NCI-H1105 (cell line): ENCODE measurements at regions not wholly inside any gene's neighbourhood (a gene's known extent, or its start where the extent isn't known, plus 50 kb on each side); places are given as distances from the start of the nearest gene placed in this dataset.
"Not testable (repeated sequence)": the region's sequence is repeated elsewhere in the genome, so short reads cannot be mapped to it uniquely, and the experiment has no call there.

Experiments
- DNase-seq: peaks from one replicate; lab custom pipeline; 2025; lab: John Stamatoyannopoulos, UW

DNA sequence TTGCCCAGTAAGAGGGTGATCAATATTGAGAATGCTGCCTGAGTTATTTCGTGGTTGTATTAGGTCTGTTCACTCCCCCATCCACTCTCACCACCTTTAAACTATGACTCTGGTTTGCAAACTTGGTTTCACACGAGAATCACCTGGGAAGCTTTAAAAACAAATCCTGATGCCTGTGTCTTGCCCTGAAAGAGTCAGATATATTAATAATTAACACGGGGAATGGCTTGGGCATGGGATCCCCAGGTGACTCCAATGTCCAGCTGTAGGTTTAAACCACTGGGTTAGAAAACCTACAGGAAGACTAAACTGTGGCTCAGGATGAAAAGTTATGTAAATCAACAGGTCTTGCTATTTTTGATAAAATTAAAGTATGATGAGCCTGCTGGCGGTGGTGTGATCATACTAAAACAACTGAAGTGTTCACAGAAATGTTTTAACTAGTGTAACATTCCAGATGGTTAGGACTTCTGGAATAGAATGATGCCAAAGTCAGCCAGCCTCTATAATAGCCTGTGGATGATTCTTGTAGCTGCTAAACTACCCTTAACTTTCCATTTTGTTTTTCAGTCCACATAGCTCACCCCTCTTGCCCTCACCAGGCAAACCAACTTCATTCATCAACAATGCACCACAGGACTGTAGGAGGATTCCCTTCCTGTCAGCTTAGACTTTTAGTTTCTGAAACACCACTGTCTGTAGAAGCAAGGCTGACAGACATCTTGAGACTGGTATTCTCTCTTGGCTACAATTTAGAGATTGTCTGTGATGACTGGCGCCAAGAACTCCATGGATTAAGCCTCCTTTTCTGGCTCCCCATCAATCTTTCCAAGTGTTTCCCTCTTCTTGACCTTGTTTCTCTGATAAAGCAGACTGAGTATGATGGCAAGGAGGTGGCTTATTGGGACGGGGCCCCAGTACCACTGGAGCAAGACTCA is 119.1 kb upstream of the ADAMTS9 start:
- no peak for DNase-seq

DNA sequence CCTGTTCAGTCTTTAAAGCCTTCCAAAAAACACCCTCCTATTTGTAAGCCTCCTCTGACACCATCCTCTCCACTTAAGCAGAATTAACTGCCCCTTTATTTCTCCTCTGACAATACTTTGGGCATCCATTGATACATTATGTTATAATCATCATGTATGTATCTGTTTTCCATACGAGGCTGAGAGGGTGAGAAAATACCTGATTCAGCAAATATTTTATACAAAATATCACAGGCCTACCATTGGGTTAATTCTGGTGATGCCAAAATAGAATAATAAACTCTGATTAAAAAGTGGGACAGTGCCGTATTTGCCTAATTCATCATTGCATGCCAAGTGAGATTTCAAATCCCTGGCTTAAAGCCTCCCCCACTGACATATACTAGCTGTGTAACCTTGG is 118.2 kb upstream of the ADAMTS9 start:
- no peak for DNase-seq

DNA sequence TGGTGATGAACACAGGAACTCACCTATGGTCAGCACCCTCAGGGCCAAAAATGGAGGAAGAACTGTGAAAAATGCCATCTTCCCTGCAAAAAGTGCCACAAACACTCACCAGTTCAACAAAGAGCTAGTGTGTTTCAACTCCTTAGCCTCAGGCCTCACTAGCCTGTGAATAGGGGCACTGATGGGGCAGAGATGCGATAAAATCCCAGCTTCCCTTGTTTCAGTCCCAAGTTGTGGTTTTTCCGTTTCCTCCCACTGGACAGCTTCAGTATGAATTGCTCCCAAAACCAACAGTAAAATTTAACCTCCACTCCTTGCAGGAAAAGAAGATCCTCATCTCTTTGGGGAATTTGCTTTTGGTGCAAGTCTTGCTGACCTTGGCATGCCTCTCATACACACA is 117.4 kb upstream of the ADAMTS9 start:
- no peak for DNase-seq

DNA sequence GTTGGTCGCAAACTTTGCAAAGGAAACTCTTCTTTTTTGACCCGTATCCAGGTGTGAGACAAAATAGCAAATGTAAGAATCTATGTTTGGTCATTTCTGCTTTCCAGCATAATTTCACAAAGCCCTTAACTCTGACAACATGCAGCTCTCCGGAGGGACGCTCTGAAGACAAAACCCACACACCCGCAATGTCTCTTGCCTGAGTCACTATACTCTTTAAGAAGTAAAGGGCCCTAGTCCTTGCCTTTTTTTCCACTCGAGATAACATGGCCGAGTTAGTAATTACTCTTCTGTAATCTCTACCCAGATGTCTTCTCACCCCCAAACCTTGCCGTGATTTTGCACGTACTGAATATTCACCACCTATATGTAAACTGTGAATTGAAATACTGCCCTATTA is 115.7 kb upstream of the ADAMTS9 start:
- DNase-seq, result no peak

DNA sequence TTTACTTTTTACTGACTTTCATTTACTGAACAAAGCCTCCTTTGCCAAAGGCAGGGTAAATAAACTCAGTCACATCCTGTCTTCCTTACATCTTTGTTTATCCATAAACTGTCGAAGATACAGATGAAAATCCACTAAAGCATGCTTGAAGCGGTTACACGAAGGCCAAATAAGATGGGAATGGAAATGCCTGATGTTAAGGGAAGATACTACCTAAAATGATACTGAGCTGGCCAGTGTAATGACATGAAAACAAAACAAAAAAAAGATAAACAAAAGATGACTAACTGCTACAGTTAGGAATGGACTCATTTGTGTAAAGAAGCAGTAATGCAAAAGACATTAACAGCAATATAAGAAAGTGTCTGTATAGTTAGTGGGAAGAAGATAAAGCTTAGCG is 114.7 kb upstream of the ADAMTS9 start:
- DNase-seq, result no peak

DNA sequence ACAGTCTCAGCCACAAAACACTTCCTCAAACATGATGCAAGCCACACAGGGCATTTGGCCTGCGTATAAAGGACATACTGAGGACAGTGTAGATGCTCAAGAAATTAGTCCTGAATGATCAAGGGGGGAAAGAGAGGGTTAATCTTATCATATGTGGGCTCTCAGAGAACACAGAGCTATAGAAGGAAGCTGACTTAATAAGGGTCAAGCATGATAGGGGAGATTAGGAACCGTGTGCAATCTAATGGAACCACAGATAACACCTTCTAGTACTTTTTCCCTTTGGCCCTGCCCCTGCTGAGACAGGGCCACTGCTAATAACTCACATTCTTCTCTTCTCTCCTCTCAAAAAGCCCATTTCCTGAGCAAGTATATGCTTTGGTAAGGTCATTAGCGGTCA is 114.1 kb upstream of the ADAMTS9 start:
- DNase-seq, result no peak

DNA sequence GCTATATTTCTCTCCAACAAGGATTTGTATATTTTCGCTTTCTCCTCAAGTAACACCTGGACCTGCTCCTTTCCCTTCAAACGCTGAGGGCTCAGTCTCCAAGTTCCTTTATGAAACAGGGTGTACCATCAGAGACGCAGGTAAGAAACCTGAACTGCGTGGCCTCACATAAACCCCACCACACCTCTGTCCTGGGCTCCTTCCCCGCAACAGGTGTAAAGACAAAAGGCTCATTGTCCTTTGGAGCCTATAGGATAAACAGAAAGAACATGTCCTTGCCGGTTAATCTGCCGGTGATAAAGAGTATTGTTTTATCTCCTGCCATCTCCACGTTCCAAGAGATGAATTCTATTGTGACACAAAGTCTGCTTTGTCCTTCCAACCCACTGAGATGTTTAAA is 111.8 kb upstream of the ADAMTS9 start:
- no peak for DNase-seq

DNA sequence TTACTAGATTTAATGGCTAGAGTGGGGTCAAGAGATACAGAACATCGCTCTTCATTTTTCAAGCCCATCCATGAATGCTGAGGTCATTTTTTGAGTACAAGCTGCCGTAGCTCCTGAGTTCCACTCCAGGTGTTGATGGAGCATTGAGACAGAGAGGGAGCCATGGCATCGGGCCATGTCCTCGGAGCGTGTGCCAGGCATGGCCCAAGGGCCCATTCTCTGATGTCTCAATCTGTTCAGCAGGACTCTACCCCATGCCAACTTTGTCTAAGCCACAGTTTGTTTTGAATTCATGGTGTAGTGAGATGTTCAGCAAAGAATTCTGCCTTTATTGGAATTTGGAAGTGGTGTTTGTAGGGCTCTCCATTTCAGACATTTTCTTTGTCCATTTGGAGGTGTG is 110.5 kb upstream of the ADAMTS9 start:
- DNase-seq, result no peak

DNA sequence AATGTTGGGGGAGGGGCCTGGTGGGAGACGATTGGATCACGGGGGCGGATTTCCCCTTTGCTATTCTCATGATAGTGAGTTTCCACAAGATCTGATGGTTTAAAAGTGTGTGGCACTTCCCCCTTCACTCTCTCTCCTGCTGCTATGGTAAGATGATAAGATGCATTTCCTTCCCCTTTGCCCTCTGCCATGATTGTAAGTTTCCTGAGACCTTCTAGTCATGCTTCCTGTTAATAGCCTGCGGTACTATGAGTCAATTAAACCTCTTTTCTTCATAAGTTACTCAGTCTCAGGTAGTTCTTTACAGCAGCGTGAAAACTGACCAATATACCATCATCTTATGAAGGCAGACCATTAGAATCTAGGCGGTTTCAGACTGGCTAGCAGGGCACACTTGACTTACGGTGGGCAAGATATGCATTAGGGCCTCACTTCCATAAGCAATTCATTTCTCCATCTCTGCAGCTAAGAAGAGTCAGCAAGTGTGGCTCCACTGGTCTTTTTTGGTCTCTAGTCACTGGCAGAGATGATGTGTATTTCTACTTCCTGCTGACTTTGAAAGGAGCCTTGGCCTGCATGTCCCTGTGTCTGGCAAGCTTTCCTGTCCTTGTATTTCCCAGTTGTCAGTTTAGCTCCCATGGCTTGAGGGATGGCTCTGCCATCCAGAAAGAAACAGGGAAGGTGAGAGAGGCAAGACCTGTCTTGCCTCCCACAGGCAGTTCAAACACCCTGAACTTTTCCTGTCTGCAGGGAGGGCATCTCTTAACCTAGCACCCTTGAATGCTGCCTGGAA is 109.0 kb upstream of the ADAMTS9 start:
- DNase-seq, result no peak

DNA sequence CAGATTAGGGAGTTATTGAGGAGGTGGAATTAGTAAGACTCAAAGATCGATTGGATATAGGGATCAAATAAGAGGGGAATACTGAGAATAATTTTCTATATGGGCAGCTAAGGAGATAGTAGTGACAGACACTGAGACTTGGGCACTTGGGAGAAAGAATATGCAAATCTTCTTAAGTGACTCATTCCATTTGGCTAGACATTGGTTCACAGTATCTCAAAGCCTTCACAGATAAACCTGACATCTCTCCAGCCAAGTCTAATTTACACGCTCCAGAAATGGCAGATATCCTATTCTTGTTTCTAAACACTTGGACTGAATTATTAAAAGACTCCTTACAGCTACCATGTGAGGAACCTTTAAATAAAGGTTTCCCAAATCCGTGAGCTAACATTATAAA is 104.6 kb upstream of the ADAMTS9 start:
- no peak for DNase-seq

DNA sequence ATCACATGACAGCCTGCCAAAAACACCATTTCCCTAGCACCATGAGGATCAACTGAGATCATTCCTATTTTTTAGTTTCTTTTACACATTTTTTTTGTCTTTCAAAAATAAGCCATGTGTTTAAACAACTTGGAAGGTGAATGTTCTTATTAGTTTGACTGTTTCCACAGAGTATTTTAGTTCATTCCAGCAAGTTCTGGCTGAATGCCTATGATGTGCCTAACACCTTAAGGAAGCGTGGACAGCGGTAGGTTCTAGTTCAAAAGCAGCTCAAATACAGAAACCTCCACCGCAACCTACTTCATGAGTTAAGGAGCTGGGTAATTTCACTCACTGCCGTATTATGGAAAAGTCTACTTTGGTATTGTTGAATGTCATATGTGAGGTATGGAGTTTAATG is 101.3 kb upstream of the ADAMTS9 start:
- no peak for DNase-seq

DNA sequence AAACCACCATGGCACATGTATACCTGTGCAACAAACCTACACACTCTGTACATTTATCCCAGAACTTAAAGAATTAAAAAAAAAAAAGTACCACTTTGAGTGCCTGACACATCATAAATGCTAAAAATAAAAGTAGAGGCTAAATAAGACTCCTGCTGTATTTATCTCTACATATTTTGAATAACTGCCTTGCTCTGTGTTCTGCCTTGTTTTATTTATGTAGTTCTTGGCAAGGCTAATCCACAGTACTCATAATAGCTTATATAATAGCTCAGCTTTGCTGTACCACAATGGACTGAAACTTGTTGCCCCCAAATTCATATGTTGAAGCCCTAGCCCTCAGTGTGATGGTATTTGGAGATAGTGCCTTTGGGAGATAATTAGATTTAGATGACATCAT is 95.4 kb upstream of the ADAMTS9 start:
- DNase-seq, result no peak

DNA sequence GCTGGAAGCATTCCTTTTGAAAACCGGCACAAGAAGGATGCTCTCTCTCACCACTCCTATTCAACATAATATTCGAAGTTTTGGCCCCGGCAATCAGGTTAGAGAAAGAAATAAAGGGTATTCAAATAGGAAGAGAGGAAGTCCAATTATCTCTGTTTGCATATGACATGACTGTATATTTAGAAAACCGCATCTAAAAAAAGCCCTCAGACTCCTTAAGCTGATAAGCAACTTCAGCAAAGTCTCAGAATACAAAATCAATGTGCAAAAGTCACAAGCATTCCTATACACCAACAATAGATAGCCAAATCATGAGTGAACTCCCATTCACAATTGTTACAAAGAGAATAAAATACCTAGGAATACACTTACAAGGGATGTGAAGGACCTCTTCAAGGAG is 93.1 kb upstream of the ADAMTS9 start:
- not testable (repeated sequence) for DNase-seq

DNA sequence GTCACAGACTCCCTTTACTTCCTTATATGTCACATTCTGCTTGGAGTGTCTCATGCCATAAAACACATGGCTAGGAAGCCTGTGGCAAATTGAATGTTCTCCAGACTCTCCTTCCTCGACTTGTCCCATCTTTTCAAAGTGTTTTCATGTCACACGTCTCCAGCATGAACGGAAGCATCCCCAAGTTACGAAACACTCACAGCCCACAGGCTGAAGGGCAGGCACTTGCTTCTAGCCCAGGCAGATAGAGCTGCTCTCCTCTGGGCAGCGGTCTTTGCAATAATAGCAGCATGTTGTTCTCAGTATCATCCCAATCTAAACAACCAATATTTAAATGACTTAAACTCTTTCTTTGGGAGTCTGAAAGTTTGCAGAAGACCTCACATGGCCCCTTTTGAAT is 85.3 kb upstream of the ADAMTS9 start:
- no peak for DNase-seq

DNA sequence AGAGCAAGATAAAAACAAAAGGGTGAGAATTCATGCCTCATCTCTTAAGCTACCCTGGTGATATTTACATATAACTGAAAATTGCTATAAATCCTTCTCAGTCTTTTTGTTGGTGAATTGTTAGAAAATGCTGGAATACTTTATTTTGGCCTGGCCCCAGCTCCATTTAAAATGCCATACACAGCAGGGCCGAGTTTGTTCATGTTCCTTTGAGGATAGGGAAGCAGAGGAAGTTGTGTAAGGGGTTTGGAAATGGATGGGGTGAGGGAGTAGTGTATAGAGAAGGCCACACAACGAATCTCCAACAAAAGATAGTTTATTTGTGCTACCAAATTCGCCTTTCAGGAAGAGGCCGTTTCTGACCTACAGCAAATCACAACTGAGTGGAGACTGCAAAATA is 78.6 kb upstream of the ADAMTS9 start:
- no peak for DNase-seq

DNA sequence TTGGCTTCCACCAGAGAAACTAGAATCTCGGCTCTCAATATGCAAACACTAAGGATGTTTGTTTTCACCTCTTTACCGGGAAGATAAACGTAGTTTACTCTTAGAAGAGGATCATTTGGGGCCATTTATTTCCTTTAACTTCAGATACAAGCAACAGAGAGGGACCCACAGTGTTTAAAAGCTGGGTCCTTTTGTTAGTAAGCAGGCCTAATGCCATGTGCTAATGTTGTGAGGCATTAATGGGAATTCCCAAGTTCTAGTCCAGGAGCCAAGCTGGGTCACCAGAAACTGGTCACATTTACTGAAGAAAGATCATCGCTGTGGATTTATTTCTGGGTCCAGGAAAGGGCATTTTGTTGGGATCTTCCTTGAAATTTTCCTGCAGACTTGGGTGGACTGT is 78.1 kb upstream of the ADAMTS9 start:
- no peak for DNase-seq

DNA sequence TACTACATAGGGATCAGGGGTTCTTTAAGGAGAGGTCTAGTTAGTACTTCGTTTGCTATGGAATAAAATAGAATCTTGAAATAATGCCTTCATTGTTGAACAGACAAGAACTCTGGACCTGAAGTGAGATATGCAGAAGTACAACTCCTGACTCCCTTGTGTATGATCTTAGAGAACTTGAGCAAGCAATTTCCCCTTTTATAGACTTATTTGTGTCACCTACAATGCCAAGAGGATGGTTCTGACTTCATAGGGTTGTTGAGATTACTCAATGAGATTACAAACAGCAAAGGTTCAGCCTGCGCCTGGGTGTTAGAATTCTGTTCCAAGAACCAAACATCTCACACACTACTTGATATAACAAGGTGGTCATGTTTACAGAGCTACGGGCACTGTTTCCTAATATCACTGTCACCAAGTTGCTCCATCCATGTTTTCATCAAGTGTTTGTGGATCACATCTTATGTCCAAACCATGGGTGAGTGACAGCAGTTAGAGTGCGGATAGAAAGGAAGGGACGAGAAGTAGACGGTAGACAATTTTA is 76.7 kb upstream of the ADAMTS9 start:
- no peak for DNase-seq

DNA sequence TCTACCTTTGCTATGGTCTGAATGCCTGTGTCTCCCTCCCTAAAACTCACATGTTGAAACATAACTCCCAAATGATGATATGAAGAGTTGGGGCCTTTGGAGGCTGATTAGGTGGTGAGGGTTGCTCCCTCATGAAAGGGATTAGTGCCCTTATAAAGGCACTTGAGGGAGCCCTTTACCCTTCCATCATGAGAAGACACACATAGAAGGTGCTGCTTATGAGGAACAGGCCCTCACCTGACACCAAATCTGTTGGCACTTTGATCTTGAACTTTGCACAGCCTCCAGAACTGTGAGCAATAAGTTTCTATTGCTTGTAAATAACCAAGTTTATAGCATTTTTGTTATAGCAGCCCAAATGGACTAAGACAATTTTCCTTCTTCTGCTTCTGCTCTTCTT is 76.2 kb upstream of the ADAMTS9 start:
- DNase-seq, result no peak

DNA sequence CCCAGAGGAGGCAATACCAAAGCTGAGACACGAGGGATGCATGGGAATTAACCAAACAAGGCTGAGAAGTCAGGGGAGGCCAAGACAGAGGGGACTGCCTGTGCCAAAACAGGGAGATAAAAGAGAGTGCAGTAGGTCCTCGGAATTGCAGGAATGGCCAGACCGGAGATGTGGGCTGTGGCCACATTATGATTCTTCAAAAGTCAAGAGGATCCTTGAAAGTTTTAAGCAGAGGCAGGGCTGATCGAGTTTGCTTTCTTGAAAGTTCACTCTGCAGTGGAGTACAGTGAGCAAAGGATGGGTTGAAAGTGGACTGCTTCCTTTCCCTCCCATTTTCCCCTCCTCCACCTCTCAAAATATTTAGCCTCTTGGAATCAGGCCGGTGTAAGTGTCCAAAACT is 73.9 kb upstream of the ADAMTS9 start:
- DNase-seq, result no peak

DNA sequence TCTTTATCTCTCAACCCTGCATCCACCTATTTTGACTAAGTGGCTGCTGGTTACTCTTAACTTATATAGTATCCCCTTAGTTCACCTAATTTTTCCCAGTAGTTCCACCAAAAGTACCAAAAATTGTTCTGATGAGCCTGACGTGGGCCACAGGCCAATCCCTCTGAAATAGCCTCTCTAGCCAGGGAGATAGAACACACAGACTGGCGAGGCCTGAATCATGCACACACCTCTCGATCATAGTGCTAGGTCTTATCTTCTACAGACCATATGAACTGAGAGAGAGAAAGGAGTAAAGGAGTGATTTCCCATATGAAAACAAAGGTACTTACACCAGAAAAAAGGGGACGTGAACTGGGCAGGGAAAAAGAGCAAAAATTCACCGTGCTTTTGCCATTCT is 72.5 kb upstream of the ADAMTS9 start:
- no peak for DNase-seq

DNA sequence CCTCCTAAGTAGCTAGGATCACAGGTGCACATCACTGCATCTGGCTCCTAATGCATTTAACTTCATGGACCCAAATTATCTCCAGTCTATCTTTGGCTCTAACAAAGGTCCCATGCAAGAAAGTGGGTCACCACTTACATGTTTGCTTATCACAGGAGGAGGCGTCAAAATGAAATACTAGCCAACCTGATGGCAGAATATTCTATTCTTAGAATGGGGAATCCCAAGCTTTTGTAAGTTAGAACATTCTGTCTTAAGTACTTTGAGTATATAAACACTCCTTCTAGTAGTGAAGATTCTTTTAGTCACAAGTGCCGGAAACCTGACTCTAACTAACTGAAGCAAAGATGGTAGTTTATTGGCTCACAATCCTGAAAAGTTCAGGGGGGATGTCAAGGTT is 72.0 kb upstream of the ADAMTS9 start:
- no peak for DNase-seq

DNA sequence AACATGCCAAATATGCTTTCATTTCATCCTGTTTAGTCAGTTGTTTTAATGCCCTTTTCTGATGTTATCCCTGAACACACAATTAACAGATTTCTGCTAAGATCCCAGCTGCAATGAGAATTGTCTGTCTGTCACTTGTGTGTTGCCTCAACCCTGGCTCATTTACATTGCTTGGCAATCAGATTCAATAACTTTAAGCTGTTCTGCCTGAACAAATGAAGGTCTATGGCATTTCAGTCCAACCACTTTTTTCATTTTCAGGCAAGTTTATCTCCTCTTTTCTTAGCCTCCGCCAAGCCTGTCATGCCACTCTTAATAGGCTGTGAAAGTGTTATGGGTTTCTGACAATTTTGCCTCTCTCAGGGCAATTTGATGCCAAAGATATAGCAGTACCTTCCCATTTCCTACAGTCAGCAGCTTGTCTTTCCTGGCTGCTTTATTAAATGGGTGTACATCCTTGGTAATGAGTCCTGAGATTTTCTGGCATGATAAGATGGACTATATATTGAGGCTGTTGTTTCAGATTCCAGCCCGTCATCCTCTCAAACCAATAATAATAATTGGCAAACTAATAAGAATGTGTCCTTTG is 68.7 kb upstream of the ADAMTS9 start:
- DNase-seq, result no peak
